A549 (cell line): ENCODE measurements at regions not wholly inside any gene's neighbourhood (a gene's known extent, or its start where the extent isn't known, plus 50 kb on each side); places are given as distances from the start of the nearest gene placed in this dataset.

Experiments
- ATAC-seq, 2 experiments: fragments of 200-7000 bp in 1 of 2; fragments of >200 bp in 1 of 2; cut with Nextera tagmentation in 1 of 2; cut with Tn5 transposase in 1 of 2; 3 replicates each; pipeline versions ENCODE4 v1.8.0 to v1.9.1; 2018 to 2020; ENCODE audit warnings: mild to moderate bottlenecking in 1 of 2, moderate library complexity in 1 of 2
- CTCF ChIA-PET: fragments of 300-600 bp; sonication (Branson Sonifier 250); formaldehyde crosslinking; extraction: SDS; loops from one replicate; lab custom pipeline; 2021; ENCODE audit warnings: antibody characterized with exemption, inconsistent platforms; lab: Yijun Ruan, JAX
- POLR2A ChIA-PET: fragments of 350-600 bp; formaldehyde crosslinking; extraction: SDS; loops from one replicate; lab custom pipeline; 2021; ENCODE audit warnings: antibody characterized with exemption, inconsistent platforms; lab: Yijun Ruan, JAX
- DNase-seq, 2 experiments: peaks; one replicate each; pipeline versions ENCODE4 v3.0.0 to v3.0.0-alpha.2; 2011 to 2016; ENCODE audit warnings: low read depth in 1 of 2, low spot score in 1 of 2
- FAIRE-seq: peaks from 2 replicates; lab custom pipeline; 2011; peaks lifted over from hg19 to GRCh38; lab: Jason Lieb, UNC
- H3K27ac ChIP-seq, 2 experiments: fragments of >200 bp; sonication (Bioruptor Twin); formaldehyde crosslinking; 3 replicates each; pipeline ENCODE4 v1.5.1; 2016 to 2017
- H3K4me1 ChIP-seq: fragments of >200 bp; sonication (Bioruptor Twin); formaldehyde crosslinking; 3 replicates; pipeline ENCODE4 v1.6.1; 2016
- H3K4me2 ChIP-seq: fragments of >200 bp; sonication (Bioruptor Twin); formaldehyde crosslinking; 3 replicates; pipeline ENCODE4 v1.6.1; 2016
- H3K4me3 ChIP-seq: fragments of >200 bp; sonication (Bioruptor Twin); formaldehyde crosslinking; 3 replicates; pipeline ENCODE4 v1.5.1; 2016
- H3K9me3 ChIP-seq: fragments of >200 bp; sonication (Bioruptor Twin); formaldehyde crosslinking; 3 replicates; pipeline ENCODE4 v1.6.1; 2016
- CEBPB ChIP-seq, 2 experiments: fragments of >200 bp in 1 of 2; sonication (Bioruptor Twin) in 1 of 2; formaldehyde crosslinking in 1 of 2; IDR thresholded peaks; 2 replicates each; pipeline ENCODE4 v1.6.1; 2012 to 2016
- CHD4 ChIP-seq: fragments of 200-600 bp; sonication (generic); IDR thresholded peaks from 2 replicates; pipeline ENCODE4 v1.6.1; 2016; ENCODE audit warnings: antibody characterized with exemption, mild to moderate bottlenecking, borderline replicate concordance
- EP300 ChIP-seq, 2 experiments: fragments of >200 bp; sonication (Bioruptor Twin); formaldehyde crosslinking; IDR thresholded peaks; 2 replicates in 1 of 2; 3 replicates in 1 of 2; pipeline ENCODE4 v1.6.1; 2016 to 2017
- FOSL2 ChIP-seq, 2 experiments: fragments of 450-650 bp in 1 of 2; fragments of >200 bp in 1 of 2; sonication (Bioruptor Twin) in 1 of 2; formaldehyde crosslinking; IDR thresholded peaks; 2 replicates each; pipeline versions ENCODE4 v1.5.0 to v1.6.1; 2016 to 2020; ENCODE audit warnings: mild to moderate bottlenecking in 1 of 2, moderate library complexity in 1 of 2
- FOXS1 ChIP-seq: fragments of 250-450 bp; sonication (Bioruptor Pico); IDR thresholded peaks from 2 replicates; pipeline ENCODE4 v1.5.0; 2020; ENCODE audit warnings: mild to moderate bottlenecking, moderate library complexity
- GATA3 ChIP-seq: IDR thresholded peaks from 2 replicates; pipeline ENCODE4 v1.6.1; 2012; ENCODE audit warnings: borderline replicate concordance
- HOXB13 ChIP-seq: fragments of 250-450 bp; sonication (Bioruptor Pico); IDR thresholded peaks from 2 replicates; pipeline ENCODE4 v1.5.0; 2020; ENCODE audit warnings: low read depth, mild to moderate bottlenecking, moderate library complexity
- HOXB5 ChIP-seq: fragments of 250-450 bp; sonication (Bioruptor Pico); IDR thresholded peaks from 2 replicates; pipeline ENCODE4 v1.5.0; 2020; ENCODE audit warnings: mild to moderate bottlenecking, moderate library complexity
- MAFK ChIP-seq: fragments of 450-650 bp; IDR thresholded peaks from 2 replicates; pipeline ENCODE4 v1.6.1; 2014; ENCODE audit not compliant: partially characterized antibody
- NR3C1 ChIP-seq: fragments of >200 bp; sonication (Bioruptor Twin); formaldehyde crosslinking; IDR thresholded peaks from 3 replicates; pipeline ENCODE4 v1.6.1; 2017
- POLR2A ChIP-seq: IDR thresholded peaks from 2 replicates; pipeline ENCODE4 v1.6.1; 2012; ENCODE audit warnings: mild to moderate bottlenecking, low read length
- POLR2AphosphoS2 ChIP-seq: conservative IDR thresholded peaks from 2 replicates; pipeline ENCODE4 v1.6.1; 2012; ENCODE audit warnings: low read length, improper control_type of control experiment, inconsistent platforms
- TFCP2L1 ChIP-seq: fragments of 250-450 bp; sonication (Bioruptor Pico); IDR thresholded peaks from 2 replicates; pipeline ENCODE4 v1.5.0; 2021; ENCODE audit warnings: mild to moderate bottlenecking
- ZNF302 ChIP-seq: fragments of 250-450 bp; sonication (Bioruptor Pico); IDR thresholded peaks from 2 replicates; pipeline ENCODE4 v1.9.0; 2021; ENCODE audit warnings: inconsistent platforms, mild to moderate bottlenecking, moderate library complexity
- ZSCAN20 ChIP-seq: fragments of 250-450 bp; sonication (Bioruptor Pico); IDR thresholded peaks from 2 replicates; pipeline ENCODE4 v1.8.0; 2022; ENCODE audit warnings: mild to moderate bottlenecking, moderate library complexity
- WGBS: methylation state at CpG from one replicate; pipeline ENCODE4 v1.1.6; 2017; ENCODE audit errors: missing lambda C conversion rate; 5-methylcytosine and 5-hydroxymethylcytosine counted together
- TF ChIP-seq, protein P1 (sequence below): fragments of 250-450 bp; sonication (Bioruptor Pico); IDR thresholded peaks from 2 replicates; pipeline ENCODE4 v1.5.0; 2021; ENCODE audit warnings: mild to moderate bottlenecking, moderate library complexity, borderline replicate concordance
- TF ChIP-seq, protein P2 (sequence below): IDR thresholded peaks from 2 replicates; pipeline ENCODE4 v1.6.1; 2012
- TF ChIP-seq, protein P3 (sequence below): fragments of 200-600 bp; sonication (generic); IDR thresholded peaks from 2 replicates; pipeline ENCODE4 v1.6.1; 2016; ENCODE audit warnings: antibody characterized with exemption, mild to moderate bottlenecking, moderate library complexity
- TF ChIP-seq, protein P4 (sequence below): fragments of 450-650 bp; IDR thresholded peaks from 2 replicates; pipeline ENCODE4 v1.6.1; 2014; ENCODE audit warnings: antibody characterized with exemption

DNA sequence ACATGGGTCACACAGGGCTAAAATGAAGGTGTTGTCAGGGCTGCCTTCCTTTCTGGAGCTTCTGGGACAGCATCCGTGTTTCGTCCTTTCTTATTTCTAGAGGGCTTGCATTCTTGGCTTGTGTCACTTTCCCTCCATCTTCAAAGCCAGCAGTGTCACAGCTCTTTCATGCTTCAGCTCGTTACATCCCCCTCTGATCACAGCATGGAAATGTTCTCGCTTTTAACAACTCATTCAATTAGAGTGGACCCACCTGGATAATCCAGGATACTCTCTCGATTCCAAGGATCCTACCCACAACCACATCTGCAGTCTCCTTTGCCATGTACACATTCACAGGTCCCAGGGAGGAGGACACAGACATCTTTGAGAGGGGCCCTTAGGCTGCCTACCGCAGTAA lies 316.2 kb upstream of the FIGN start:
- H3K27ac ChIP-seq = no peak overlapping the region
- no peak for ATAC-seq
- ChIA-PET POLR2A (no interaction called here), CTCF (no interaction called here)
- no peak for DNase-seq
- no peaks in the 10 kb centered on the region for H3K4me1 ChIP-seq
- no peak for FAIRE-seq
- H3K4me2 ChIP-seq = no peak overlapping the region
- WGBS = 74% methylated on average over 6 of the region's 6 CpGs
- H3K4me3 ChIP-seq = no peak overlapping the region
- no peak for TF ChIP-seq FOSL2 (IDR thresholded peaks at IDR 0.05)
- no peak for TF ChIP-seq FOSL2 (CRISPR knock-in tag; IDR thresholded peaks at IDR 0.05)
- TF ChIP-seq MAFK = no peak
- TF ChIP-seq HOXB13 (CRISPR knock-in tag) = no peak
- no peak for TF ChIP-seq CEBPB (IDR thresholded peaks at IDR 0.05)
- TF ChIP-seq TFCP2L1 (CRISPR knock-in tag) = no peak
- TF ChIP-seq NR3C1 = no peak
- TF ChIP-seq EP300 (IDR thresholded peaks at IDR 0.05) = no peak
- no peak for TF ChIP-seq CHD4
- no peak for TF ChIP-seq ZNF302 (CRISPR knock-in tag)
- no peaks in the 10 kb centered on the region for H3K9me3 ChIP-seq

DNA sequence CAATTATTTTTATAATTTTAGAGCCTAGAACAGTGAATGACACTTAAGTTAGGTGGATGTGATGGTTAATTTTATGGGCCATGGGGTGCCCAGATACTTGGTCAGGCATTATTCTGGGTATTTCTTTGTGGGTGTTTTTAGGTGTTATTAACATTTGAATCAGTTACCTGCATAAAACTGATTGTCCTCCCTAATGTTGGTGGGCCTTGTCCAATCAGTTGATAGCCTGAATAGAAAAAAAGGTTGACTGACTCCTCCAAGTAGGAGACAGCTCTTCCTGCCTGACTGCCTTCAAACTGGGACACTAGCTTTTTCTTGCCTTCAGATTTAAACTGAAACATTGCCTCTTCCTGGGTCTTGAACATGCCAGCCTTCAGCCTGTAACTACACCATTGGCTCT lies 312.9 kb upstream of the FIGN start:
- CTCF ChIA-PET = no interaction called here
- ATAC-seq = no peak

More for the DNA sequence above, 312.9 kb upstream of the FIGN start:
- no peak overlapping the region for H3K4me3 ChIP-seq
- FAIRE-seq = no peak
- POLR2A ChIA-PET = no interaction called here
- no peak overlapping the region for H3K27ac ChIP-seq
- no peak for DNase-seq
- H3K9me3 ChIP-seq = no peaks in the 10 kb centered on the region
- TF ChIP-seq, protein P1, sequence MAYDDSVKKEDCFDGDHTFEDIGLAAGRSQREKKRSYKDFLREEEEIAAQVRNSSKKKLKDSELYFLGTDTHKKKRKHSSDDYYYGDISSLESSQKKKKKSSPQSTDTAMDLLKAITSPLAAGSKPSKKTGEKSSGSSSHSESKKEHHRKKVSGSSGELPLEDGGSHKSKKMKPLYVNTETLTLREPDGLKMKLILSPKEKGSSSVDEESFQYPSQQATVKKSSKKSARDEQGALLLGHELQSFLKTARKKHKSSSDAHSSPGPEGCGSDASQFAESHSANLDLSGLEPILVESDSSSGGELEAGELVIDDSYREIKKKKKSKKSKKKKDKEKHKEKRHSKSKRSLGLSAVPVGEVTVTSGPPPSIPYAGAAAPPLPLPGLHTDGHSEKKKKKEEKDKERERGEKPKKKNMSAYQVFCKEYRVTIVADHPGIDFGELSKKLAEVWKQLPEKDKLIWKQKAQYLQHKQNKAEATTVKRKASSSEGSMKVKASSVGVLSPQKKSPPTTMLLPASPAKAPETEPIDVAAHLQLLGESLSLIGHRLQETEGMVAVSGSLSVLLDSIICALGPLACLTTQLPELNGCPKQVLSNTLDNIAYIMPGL = no peak
- TF ChIP-seq GATA3 (no peak), HOXB5 (CRISPR knock-in tag) (no peak), FOXS1 (no peak), POLR2AphosphoS2 (no peak), ZSCAN20 (no peak), EP300 (IDR thresholded peaks at IDR 0.05) (no peak), NR3C1 (no peak), POLR2A (no peak)
- TF ChIP-seq, protein P2, sequence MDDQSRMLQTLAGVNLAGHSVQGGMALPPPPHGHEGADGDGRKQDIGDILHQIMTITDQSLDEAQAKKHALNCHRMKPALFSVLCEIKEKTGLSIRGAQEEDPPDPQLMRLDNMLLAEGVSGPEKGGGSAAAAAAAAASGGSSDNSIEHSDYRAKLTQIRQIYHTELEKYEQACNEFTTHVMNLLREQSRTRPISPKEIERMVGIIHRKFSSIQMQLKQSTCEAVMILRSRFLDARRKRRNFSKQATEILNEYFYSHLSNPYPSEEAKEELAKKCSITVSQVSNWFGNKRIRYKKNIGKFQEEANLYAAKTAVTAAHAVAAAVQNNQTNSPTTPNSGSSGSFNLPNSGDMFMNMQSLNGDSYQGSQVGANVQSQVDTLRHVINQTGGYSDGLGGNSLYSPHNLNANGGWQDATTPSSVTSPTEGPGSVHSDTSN = no peak
- TF ChIP-seq, protein P3, sequence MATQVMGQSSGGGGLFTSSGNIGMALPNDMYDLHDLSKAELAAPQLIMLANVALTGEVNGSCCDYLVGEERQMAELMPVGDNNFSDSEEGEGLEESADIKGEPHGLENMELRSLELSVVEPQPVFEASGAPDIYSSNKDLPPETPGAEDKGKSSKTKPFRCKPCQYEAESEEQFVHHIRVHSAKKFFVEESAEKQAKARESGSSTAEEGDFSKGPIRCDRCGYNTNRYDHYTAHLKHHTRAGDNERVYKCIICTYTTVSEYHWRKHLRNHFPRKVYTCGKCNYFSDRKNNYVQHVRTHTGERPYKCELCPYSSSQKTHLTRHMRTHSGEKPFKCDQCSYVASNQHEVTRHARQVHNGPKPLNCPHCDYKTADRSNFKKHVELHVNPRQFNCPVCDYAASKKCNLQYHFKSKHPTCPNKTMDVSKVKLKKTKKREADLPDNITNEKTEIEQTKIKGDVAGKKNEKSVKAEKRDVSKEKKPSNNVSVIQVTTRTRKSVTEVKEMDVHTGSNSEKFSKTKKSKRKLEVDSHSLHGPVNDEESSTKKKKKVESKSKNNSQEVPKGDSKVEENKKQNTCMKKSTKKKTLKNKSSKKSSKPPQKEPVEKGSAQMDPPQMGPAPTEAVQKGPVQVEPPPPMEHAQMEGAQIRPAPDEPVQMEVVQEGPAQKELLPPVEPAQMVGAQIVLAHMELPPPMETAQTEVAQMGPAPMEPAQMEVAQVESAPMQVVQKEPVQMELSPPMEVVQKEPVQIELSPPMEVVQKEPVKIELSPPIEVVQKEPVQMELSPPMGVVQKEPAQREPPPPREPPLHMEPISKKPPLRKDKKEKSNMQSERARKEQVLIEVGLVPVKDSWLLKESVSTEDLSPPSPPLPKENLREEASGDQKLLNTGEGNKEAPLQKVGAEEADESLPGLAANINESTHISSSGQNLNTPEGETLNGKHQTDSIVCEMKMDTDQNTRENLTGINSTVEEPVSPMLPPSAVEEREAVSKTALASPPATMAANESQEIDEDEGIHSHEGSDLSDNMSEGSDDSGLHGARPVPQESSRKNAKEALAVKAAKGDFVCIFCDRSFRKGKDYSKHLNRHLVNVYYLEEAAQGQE = no peak
- TF ChIP-seq, protein P4, sequence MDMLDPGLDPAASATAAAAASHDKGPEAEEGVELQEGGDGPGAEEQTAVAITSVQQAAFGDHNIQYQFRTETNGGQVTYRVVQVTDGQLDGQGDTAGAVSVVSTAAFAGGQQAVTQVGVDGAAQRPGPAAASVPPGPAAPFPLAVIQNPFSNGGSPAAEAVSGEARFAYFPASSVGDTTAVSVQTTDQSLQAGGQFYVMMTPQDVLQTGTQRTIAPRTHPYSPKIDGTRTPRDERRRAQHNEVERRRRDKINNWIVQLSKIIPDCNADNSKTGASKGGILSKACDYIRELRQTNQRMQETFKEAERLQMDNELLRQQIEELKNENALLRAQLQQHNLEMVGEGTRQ = no peak
- H3K4me1 ChIP-seq = no peaks in the 10 kb centered on the region
- H3K4me2 ChIP-seq = no peak overlapping the region
